Effector CD8-positive, alpha-beta T cell (primary cell): ENCODE measurements at regions not wholly inside any gene's neighbourhood (a gene's known extent, or its start where the extent isn't known, plus 50 kb on each side); places are given as distances from the start of the nearest gene placed in this dataset.
"Not testable (repeated sequence)": the region's sequence is repeated elsewhere in the genome, so short reads cannot be mapped to it uniquely, and the experiment has no call there.

ENCODE experiments used
- DNase-seq: peaks from one replicate; lab custom pipeline; 2025; lab: John Stamatoyannopoulos, UW

DNA sequence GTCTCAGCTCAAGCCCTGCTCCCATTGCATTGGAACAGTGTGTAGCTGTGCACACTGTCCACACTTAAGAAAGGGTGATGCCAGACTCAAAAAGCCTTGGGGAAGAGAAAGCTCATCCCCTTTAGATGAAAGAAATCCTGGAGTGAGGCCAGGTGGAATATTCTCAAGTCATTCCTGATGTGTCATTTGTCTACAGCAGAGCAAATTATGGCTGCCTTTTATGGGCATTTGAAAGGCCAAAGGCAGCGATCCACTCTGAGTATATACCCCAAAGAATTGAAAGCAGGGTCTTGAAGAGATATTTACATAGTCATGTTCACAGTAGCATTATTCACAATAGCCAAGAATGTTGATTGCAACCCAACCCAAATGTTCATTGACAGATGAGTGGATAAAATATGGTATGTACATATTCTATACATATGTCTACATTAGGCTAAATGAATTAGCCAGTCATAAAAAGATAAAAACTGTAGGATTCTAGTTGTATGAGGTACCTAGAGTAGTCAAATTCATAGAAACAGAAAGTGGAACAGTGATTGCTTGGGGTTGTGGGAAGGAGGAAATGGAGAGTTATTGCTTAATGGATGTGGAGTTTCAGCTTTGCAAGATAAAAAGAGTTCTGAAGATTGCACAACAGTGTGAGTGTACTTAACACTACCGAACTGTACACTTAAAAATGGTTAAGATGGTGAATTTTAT is 214.9 kb downstream of the KCNRG start:
- DNase-seq = no peak

DNA sequence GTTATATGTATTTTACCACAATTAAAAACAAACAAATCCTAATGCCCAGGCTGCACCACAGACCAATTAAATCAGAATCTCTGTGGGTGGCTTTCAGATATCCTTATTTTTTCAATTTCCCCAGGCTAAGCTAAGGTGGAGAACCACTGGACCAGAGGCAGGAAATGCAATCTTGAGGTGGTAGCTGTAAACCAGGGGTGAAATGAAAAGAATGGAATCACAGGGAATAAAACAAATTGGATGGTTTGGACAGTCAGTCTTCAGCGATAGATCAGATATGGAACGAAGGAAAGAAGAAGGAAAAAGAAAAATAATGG is 215.4 kb downstream of the KCNRG start:
- no peak for DNase-seq

DNA sequence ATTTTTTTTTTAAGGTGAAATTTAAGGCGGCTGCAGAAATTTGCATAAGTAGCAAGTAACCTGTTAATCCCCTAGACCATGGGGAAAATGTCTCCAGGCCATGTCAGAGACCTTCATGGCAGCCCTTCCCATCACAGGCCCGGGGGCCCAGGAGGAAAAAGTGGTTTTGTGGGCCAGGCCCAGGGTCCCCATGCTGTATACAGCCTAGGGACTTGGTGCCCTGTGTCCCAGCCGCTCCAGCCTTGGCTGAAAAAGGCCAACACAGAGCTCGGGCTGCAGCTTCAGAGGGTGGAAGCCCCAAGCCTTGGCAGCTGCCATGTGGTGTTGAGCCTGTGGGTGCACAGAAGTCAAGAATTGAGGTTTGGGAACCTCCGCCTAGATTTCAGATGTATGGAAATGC is 218.3 kb downstream of the KCNRG start:
- not testable (repeated sequence) for DNase-seq

DNA sequence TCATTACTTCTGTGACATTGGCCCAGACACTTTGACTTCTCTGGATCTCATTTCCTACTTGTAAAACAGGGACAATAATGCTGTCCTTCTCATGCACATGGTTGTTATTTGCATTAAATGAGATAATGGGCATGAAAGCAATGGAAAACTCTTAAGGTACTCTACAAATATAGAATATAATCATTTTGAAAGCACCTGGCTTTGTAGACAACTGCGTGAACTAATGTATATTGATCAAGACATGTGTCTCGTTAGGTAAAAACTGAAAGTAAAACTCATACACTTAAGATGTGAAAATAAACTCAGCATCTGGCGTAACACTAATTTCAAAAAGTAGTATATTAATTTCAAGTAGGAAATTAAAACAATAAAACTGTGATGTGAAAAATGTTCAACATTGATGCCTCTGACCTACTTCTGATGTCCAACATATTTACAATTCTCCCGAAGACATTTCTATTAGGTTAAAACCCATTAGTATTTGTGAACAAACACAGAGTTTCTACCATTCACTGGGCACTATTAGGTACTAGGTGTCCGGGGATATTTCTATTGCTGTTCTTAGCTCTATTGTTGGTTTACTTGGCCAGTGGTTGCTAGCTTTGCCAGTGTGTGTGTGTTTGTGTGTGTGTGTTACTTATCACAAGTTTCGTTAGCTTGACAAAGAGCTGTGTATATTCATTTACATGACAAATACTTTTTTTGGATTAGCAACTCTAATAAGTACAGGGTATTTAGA is 220.5 kb downstream of the KCNRG start:
- DNase-seq = no peak

DNA sequence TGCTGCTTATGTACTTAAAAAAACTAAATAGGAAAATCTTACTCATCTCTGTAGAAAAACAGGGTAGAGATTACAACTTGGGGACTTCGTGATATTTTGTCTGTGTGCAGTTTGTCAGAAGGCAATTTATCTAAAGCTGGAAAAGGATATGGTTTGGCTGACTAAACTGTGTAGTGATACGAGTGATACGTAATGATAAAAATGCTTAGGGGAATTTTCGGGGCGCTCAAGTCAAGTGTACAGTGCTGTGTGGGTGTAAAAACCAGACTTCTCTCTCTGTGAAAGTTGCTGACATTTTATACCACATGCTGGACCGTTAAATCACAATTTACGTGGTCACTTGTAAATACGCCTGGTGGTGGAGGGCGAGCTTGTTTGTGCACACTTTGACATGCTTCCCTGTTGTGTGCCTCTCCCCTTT is 221.7 kb downstream of the KCNRG start:
- no peak for DNase-seq

DNA sequence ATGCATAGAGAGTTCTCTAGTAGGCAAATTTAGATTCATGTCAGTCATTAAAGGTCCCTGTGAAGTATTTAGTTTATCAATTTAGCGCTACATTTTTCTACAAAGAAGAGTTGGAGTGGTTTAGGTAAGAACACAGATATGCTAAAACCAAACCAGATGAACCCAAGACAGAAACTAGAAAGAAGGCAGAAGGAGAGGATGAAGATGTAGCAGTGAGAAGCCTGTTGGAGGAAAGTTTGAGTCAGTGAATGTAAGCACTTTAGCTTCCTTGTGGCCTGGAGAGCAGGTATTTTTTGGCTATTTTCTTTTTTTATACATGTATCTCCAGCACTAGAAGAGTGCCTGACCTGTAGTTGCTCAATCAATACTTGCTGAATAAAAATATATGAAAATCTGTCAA is 223.7 kb downstream of the KCNRG start:
- DNase-seq = no peak

DNA sequence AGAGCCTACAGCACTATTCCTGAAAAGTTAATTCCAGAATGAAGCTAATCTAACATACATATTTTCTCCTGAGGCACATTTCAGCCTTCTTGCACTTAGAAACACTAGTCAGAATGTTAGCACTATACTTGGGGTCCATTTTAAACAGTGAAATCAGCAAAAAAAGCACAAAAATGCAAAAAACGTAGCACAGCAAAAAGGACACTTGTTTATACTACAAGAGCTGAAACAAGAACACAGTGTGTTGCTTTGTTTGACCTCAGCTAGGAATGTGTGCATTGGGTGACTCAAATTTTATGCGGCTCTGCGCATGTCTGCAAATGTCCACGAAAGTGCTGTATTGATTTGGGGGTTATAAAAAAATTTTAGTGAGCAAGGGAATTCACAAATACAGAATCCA is 226.2 kb downstream of the KCNRG start:
- DNase-seq = no peak

DNA sequence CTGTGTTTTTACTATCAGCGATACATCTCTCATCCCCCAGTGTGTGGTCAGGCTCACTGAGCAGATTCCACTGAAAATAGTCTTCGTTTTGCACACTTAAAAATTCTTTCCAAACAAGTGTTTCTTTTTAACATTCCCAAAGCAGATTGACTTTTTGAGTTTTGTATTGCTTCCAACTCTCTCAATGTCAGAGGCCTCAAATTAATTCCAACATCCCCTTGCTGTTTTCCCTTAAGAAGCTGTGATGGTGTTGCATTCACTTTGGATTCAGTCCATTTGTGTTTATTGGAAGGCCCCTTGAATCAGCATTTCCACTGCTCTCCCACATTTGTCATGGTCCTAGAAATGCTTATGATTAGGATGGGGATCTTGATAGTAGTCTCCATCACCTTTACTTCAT is 228.7 kb downstream of the KCNRG start:
- no peak for DNase-seq

DNA sequence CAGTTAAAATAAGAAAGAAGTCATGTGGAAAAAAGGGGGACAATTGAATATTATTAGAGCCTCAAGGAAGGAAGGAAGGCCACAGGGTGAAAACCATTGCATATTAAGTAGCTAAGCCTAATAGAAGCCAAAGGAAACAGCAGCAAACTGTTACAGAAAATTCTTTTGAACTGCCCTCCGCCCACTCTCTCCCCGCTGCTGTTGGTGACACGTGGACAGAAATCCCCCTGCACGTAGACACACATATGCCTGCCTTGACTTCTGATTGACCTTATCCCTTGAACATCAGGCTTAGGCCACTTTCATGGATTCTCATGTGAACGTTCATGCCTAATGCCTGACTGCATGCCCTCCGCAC is 229.1 kb downstream of the KCNRG start:
- DNase-seq = no peak

DNA sequence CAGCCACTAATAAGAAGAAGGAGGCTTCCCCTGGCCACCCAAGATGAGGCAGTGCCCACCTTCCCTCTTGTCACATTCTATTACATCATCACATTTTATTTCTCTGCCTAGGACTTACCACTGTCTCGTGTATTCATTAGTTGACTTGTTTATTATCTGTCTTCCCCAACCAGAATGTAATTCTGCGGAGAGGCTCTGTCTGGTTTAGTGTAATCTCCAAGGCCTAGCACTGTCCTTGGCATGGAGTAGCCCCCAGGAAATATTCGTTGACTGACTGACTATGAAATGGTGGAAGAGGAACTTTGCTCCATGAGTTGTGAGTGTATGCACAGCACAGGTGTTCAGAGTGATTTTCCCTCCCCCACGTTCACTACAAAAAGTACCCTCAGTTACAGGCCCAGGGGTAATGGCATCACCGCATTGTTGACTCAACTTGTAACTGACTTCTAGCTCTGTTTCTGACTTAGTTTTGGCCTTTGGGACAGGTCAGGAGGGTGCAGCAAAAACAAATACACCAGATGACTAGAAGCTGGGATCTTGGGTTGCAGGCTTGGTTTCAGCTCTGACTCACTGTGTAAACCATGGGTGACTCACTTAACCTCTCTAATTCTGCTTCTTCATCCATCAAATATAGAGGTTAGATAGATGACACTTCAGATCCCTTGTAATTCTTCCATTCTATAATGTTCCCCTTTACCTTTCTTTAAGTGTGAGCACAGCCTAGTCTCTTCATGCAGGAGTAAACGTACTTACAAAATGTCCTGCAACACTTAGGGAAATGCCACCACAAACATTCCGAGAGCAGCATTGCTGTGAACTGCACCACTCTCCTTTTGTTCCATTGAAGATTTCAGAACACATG is 229.7 kb downstream of the KCNRG start:
- no peak for DNase-seq

DNA sequence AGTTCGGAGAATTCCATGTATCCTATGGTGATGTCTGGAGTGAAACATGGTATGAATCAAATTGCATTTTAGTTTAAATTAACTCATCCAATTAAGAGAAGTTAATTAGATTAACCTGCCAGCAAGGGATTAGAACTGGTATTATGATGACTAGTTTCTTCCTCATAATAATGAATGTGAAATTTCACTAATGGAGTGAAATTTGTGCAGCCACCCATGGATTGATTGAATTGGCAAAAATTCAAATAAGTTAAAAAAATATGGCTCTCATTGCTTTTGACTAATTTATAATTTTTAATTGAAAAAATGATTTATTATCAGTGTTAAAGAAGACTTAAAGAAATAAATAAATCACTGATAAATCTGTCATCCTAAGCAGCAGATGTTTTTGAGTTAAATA is 232.0 kb downstream of the KCNRG start:
- DNase-seq = no peak

DNA sequence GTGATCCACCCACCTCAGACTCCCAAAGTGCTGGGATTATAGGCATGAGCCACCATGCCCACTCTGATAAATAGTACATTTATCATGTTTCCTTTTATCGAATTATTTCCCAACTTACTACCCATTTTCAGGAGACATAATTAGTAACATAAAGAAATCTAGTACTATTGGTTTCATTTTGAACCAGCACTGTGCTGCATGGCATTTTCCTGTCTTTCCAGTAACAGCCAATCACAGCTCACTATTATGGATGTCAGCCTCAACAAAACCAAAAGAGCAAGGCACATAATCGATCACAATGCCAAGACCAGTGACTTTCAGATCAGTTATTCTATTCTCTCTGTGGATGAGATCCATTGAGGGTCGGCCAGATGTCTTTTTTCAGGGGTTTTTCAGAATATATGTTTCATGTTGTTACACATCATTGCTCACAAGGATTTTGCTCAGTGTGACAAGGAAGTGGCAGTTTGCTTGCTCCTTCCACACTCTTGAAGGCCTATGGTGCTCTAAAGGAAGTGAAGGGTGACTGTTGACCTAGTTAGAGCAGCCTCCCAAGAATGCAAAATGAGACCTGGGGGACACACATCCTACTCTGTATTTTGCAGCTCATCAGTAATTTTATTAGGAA is 233.4 kb downstream of the KCNRG start:
- no peak for DNase-seq

DNA sequence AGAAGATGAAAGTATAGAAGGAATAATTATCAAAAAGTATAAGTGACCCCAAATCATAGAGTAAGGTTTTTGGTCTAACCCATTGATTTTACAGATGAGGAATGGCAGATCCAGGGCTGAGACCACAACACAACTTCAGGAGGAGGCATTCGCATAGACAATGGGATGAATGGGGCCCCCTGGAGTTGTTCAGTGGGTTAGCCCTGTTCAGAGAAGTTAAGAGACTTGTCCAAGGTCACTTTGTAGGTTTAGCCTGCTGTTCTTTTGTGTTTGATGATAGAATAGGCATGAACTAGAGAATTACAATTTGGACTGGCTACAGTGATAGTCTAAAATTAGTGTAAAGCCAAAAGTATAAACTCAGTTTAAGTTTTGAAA is 233.9 kb downstream of the KCNRG start:
- no peak for DNase-seq

DNA sequence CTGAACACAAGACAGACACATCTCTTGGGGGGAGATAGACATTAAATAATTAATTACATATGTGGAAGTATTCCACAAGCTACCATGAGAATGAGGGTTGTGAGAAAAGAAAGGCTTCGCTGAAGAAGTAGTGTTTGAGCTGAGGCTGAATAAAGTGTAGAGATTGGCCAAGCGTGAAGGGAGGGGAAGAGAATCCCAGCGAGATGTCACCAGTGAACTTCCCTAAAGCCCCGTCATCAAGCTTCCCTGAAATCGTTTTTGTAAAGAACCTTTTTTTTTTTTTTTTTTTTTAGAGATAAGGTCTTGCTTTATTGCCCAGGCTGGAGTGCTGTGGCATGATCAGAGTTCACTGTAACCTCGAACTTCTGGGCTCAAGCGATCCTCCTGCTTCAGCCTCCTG is 235.2 kb downstream of the KCNRG start:
- no peak for DNase-seq

DNA sequence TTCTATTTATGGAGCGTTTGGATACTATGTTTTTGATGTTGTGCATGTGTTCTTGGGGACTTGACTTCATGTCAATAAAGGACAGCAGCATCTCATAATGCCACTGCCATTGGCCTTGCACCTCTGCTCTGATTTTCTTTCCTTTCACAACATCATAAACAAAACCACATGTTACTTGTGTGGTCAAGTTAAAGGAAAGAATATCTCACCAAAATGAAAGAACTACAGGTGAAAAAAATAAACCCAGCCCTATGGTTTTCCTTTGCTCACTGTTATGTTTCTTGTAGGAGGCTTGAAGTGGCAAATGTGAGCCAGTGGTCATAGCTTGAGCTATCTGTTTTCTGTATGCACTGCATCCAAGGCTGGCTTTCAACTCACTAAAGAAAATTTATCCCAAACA is 240.4 kb downstream of the KCNRG start:
- no peak for DNase-seq

DNA sequence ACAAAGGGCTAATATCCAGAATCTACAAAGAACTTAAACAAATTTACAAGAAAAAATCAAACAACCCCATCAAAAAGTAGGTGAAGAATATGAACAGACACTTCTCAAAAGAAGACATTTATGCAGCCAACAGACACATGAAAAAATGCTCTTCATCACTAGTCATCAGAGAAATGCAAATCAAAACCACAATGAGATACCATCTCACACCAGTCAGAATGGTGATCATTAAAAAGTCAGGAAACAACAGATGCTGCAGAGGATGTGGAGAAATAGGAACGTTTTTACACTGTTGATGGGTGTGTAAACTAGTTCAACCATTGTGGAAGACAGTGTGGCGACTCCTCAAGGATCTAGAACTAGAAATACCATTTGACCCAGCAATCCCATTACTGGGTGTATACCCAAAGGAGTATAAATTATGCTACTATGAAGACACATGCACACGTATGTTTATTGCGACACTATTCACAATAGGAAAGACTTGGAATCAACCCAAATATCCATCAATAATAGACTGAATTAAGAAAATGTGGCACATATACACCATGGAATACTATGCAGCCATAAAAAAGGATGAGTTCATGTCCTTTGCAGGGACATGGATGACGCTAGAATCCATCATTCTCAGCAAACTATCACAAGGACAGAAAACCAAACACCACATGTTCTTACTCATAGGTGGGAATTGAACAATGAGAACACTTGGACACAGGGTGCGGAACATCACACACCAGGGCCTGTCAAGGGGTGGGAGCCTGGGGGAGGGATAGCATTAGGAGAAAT is 241.5 kb downstream of the KCNRG start:
- not testable (repeated sequence) for DNase-seq

DNA sequence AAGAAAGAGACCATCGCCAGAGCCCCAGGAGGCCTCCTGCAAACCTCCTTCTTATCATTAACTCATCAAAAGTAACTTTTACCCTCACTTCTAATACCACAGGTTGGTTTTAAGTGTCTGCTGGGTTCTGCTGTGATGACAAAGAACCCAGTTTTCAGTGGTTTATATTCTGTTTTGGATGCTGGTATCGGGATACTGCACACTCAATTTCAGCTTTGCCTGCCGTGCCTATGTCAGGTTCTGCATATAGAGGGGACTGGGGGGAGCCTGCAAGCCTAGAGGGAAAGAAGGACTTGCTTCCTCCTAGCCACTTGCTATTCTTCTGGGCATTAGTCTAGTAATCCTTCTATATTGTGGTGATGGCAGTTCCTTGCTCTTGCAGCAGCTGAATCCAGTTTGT is 242.4 kb downstream of the KCNRG start:
- no peak for DNase-seq

DNA sequence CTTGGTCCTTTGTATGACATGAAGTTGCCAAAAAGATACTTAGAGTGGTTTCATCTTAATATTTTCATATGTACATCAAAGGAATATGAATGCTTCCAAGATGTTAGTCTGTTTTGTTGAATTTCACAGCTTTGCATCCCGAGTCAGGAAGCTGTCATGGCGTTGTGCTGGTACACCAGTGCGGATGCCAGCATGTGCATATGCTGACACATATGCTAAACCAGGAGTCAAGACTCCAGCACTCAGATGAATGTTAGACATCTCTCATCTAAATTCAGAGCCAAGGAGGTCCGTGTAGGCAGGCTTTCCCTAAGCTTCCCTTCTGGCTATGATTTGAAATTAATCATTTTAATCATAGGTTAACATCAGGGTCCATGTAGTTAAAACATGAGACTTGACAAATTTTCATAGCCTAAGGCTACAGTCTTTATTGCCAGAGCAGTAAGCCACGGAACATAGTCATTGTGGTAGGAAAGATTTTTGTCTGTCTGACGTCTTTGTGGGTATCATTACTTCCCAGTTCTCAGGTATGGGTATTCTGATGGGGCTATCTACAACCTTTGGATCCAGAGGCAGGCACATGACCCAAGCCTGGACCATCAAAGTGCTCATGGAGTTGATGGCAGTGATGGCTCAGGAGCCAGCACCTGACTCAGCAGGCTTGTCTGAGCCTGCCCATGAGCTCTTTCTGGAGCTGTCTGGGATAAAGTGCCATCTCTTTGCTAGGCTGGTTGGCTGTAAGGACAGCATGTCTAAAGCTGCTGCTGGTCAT is 246.1 kb downstream of the KCNRG start:
- no peak for DNase-seq

DNA sequence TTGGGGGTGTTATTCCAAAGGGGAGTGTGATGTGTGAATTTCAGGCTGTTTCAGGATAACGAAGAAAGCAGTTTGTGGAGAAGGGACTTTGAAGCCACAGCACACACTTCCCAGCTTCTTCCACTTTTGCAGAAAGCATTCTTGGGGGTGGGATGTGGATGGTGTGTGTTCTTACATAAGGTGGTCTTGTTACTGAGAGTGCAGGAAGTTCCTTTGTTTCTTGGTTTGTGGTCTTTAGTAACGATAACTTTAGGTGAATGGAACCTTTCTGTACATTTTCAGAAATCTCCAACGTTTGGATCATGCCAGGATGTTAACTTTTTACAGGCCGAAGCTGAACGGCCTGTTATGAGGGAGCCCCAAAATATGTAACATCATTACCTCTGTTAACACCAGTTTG is 251.8 kb downstream of the KCNRG start:
- DNase-seq = no peak

DNA sequence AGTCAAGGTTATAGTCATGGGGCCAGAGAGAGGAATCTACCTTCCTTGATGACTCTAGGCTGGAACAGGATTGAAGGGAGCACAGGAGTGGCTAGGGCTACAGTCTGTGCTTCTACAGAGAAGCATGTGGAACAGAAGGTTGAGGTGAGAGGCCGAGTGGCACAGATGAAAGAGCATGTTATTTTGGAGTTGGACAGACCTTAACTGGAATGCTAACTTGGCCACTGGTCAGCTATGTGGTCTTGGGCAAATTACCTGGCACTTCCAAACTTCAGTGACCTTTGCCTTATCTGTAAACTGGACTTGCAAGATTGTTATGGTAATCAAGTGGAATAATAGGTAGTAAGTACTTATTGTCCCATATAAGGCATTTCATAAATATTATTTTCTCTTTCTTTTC is 252.7 kb downstream of the KCNRG start:
- DNase-seq = no peak

DNA sequence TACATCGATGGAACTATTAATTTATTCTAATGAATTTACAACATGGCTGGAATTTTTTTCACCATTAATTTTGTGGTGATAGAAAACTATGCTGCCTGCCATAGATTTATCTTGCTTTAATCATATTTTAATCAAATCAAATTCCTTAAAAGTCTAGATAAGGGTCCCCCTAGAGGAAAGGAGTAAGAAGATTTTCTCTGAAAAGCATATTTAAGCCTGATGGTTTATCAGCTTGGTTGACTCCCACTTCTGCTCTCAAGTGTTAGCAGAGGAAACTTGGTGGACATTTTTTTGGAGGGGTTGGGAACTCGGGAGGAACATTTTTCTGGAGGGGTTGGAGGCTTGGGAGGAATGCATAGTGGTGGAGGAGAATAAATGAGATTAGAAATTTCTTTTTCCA is 253.3 kb downstream of the KCNRG start:
- DNase-seq = no peak
